ENCODE measurements at regions not wholly inside any gene's neighbourhood (a gene's known extent, or its start where the extent isn't known, plus 50 kb on each side); places are given as distances from the start of the nearest gene placed in this dataset.

- TF ChIP-seq RXRB (CRISPR knock-in tag; IDR thresholded peaks at IDR 0.05; ENCODE audit: borderline replicate concordance), result peak; percentile 82
- TF ChIP-seq GATAD2A (CRISPR knock-in tag; IDR thresholded peaks at IDR 0.05), result peak; percentile 90
- TF ChIP-seq NFIB (CRISPR knock-in tag; IDR thresholded peaks at IDR 0.05; ENCODE audit: borderline replicate concordance), result no peak
- no peak for TF ChIP-seq SMC3 (IDR thresholded peaks at IDR 0.05; ENCODE audit: low read length)
- TF ChIP-seq ZNF543 (CRISPR knock-in tag; IDR thresholded peaks at IDR 0.05), result no peak
- TF ChIP-seq, protein P1, sequence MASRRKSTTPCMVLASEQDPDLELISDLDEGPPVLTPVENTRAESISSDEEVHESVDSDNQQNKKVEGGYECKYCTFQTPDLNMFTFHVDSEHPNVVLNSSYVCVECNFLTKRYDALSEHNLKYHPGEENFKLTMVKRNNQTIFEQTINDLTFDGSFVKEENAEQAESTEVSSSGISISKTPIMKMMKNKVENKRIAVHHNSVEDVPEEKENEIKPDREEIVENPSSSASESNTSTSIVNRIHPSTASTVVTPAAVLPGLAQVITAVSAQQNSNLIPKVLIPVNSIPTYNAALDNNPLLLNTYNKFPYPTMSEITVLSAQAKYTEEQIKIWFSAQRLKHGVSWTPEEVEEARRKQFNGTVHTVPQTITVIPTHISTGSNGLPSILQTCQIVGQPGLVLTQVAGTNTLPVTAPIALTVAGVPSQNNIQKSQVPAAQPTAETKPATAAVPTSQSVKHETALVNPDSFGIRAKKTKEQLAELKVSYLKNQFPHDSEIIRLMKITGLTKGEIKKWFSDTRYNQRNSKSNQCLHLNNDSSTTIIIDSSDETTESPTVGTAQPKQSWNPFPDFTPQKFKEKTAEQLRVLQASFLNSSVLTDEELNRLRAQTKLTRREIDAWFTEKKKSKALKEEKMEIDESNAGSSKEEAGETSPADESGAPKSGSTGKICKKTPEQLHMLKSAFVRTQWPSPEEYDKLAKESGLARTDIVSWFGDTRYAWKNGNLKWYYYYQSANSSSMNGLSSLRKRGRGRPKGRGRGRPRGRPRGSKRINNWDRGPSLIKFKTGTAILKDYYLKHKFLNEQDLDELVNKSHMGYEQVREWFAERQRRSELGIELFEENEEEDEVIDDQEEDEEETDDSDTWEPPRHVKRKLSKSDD (CRISPR knock-in tag; IDR thresholded peaks at IDR 0.05; ENCODE audit: low read depth), result no peak
- peak; percentile 35; the same call in 1 of the 2 replicates for TF ChIP-seq HOXA3 (CRISPR knock-in tag; IDR thresholded peaks at IDR 0.05)
- TF ChIP-seq RAD51 (IDR thresholded peaks at IDR 0.05; ENCODE audit: borderline replicate concordance), result no peak
- no peak for TF ChIP-seq HOXA5 (CRISPR knock-in tag; IDR thresholded peaks at IDR 0.05)
- TF ChIP-seq SAP130 (CRISPR knock-in tag; IDR thresholded peaks at IDR 0.05; ENCODE audit: low read depth), result peak; percentile 30; the same call in 1 of the 2 replicates
- TF ChIP-seq BRF2 (CRISPR knock-in tag; IDR thresholded peaks at IDR 0.05), result no peak
- TF ChIP-seq ZNF510 (CRISPR knock-in tag; IDR thresholded peaks at IDR 0.05; ENCODE audit: low read depth), result no peak
- TF ChIP-seq, protein P2, sequence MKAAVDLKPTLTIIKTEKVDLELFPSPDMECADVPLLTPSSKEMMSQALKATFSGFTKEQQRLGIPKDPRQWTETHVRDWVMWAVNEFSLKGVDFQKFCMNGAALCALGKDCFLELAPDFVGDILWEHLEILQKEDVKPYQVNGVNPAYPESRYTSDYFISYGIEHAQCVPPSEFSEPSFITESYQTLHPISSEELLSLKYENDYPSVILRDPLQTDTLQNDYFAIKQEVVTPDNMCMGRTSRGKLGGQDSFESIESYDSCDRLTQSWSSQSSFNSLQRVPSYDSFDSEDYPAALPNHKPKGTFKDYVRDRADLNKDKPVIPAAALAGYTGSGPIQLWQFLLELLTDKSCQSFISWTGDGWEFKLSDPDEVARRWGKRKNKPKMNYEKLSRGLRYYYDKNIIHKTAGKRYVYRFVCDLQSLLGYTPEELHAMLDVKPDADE (CRISPR knock-in tag; IDR thresholded peaks at IDR 0.05), result no peak
- no peak for TF ChIP-seq ZNF33B (CRISPR knock-in tag; IDR thresholded peaks at IDR 0.05)
- TF ChIP-seq MXD4 (CRISPR knock-in tag; IDR thresholded peaks at IDR 0.05), result no peak
- TF ChIP-seq, protein P3, sequence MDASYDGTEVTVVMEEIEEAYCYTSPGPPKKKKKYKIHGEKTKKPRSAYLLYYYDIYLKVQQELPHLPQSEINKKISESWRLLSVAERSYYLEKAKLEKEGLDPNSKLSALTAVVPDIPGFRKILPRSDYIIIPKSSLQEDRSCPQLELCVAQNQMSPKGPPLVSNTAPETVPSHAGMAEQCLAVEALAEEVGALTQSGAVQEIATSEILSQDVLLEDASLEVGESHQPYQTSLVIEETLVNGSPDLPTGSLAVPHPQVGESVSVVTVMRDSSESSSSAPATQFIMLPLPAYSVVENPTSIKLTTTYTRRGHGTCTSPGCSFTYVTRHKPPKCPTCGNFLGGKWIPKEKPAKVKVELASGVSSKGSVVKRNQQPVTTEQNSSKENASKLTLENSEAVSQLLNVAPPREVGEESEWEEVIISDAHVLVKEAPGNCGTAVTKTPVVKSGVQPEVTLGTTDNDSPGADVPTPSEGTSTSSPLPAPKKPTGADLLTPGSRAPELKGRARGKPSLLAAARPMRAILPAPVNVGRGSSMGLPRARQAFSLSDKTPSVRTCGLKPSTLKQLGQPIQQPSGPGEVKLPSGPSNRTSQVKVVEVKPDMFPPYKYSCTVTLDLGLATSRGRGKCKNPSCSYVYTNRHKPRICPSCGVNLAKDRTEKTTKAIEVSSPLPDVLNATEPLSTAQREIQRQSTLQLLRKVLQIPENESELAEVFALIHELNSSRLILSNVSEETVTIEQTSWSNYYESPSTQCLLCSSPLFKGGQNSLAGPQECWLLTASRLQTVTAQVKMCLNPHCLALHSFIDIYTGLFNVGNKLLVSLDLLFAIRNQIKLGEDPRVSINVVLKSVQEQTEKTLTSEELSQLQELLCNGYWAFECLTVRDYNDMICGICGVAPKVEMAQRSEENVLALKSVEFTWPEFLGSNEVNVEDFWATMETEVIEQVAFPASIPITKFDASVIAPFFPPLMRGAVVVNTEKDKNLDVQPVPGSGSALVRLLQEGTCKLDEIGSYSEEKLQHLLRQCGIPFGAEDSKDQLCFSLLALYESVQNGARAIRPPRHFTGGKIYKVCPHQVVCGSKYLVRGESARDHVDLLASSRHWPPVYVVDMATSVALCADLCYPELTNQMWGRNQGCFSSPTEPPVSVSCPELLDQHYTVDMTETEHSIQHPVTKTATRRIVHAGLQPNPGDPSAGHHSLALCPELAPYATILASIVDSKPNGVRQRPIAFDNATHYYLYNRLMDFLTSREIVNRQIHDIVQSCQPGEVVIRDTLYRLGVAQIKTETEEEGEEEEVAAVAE (CRISPR knock-in tag; IDR thresholded peaks at IDR 0.05; ENCODE audit: borderline replicate concordance), result 0 out of 2 replicates have a peak, but pooled peaks have one; percentile 38
- no peak for TF ChIP-seq ZNF780A (CRISPR knock-in tag; IDR thresholded peaks at IDR 0.05)
- TF ChIP-seq ARNT (IDR thresholded peaks at IDR 0.05), result no peak
- TF ChIP-seq HMG20B (CRISPR knock-in tag; conservative IDR thresholded peaks at IDR 0.05), result peak; percentile 67; the same call in 1 of the 2 replicates
- no peak for TF ChIP-seq JUNB (CRISPR knock-in tag; IDR thresholded peaks at IDR 0.05; ENCODE audit: borderline replicate concordance)
- TF ChIP-seq NCOA1 (CRISPR knock-in tag; IDR thresholded peaks at IDR 0.05), result no peak
- no peak for TF ChIP-seq ZNF430 (CRISPR knock-in tag; IDR thresholded peaks at IDR 0.05)
- no peak for TF ChIP-seq SRSF4 (IDR thresholded peaks at IDR 0.05; ENCODE audit: low read depth, low read length, poor library complexity, severe bottlenecking)
Measured at GRCh38 chr5:165627548-165628170, 2122.2 kb downstream of the MAT2B start (continued).
